ENCODE measurements at regions not wholly inside any gene's neighbourhood (a gene's known extent, or its start where the extent isn't known, plus 50 kb on each side); places are given as distances from the start of the nearest gene placed in this dataset.

- no peak for TF ChIP-seq CTCF (IDR thresholded peaks at IDR 0.05)
- no peak for TF ChIP-seq POLR2A (IDR thresholded peaks at IDR 0.05)
Observed at GRCh38 chr3:166593776-166594175, 756.6 kb upstream of the BCHE start.

All from vagina (tissue), 2 donors.